NCI-H2227 (cell line): ENCODE measurements at regions not wholly inside any gene's neighbourhood (a gene's known extent, or its start where the extent isn't known, plus 50 kb on each side); places are given as distances from the start of the nearest gene placed in this dataset.

Source experiments
- DNase-seq: peaks from one replicate; lab custom pipeline; 2025; ENCODE audit not compliant: unreplicated experiment; lab: John Stamatoyannopoulos, UW

DNA sequence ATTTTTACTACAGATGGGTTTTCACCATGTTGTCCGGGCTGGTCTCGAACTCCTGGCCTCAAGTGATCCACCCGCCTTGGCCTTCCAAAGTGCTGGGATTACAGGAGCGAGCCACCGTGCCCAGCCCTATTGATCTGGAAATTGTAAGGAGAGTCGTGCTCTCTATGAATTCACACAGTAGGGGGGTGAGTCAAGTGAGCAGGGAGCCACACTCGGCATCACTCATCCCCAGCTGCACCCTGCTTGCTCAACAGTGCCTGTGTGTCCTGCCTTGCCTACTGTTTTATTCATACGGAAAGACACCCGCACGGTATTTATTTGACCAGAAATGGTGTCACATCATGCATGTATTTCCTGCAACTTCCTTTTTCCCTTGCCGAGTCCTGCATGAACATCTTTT is 157.2 kb upstream of the FOXF1 start:
- DNase-seq = no peak

DNA sequence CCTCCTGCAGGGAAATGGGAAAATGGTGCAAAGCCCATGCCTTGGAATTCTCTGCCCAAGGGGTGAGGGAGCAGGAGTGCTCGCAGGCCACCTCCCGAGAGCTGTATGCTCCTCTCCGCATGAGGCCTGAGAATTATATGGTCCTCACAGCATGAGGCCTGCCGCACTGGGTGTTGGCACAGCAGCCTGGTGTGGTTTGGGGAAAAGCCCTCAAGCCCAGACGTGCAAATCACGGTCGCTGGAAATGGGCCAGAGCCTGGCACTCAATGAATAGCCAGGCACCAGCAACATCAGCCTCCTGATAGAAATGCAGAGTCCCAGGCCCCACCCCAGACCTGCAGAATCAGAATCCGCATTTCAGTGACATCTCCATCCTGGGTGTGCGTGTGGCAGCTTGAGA is 156.4 kb upstream of the FOXF1 start:
- DNase-seq = no peak

DNA sequence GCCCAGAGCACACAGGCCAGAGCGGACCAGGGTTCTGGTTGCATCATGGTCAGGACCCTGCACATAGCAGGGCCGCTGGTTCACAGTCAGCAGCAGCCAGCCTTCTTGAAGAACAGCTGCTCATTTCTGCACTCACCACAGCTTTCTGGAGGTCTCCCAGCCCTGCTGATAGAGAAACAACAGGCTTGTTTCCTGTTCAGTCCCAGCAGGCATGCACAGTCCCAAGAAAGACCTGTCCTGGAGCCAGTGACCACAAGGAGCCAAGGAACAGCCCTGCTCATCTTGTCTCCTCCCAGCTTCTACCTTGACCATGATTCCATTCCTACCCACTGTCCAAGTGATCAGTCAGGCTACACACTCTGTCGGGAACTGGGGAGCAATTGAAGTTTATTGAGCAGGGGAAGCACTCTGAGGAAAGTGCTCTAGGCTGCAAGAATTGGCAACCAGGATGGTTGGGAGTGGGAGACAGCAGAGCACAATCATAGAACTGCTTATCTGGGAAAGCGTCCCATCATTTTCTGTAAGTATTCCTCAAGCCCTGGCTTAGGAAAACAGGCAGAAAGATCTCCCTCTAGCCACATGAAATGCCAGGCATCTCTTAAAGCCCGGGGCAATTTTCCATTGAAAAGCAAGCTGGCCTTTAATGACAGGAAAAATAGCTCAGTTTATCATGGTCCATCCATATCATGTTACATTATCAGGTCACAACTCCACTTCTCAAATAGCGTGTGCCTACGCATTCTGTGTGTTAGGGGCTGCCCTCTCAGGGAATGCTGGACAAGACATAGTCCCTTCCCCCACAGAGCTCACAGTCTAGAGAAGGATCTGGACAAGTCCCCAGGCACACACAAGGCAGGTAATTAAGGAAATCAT is 155.4 kb upstream of the FOXF1 start:
- no peak for DNase-seq

DNA sequence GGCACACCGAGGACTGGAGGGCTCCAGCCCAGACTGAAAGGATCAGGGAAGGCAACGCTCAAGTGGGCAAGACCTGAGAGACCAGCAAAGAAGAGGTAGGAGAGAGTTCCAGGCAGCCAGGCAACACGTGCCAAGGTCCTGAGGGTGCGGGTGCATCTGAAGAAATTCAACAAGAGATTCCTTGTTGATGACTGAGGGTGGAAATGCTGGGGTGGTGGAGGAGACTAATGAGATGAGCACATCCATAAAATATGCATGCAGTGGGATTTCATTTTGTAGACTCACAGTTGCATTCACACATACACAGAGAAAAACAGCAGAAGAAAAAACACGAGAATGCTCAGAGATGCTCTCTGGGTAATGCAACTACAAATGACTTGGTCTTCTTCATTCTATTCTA is 154.8 kb upstream of the FOXF1 start:
- DNase-seq = no peak

DNA sequence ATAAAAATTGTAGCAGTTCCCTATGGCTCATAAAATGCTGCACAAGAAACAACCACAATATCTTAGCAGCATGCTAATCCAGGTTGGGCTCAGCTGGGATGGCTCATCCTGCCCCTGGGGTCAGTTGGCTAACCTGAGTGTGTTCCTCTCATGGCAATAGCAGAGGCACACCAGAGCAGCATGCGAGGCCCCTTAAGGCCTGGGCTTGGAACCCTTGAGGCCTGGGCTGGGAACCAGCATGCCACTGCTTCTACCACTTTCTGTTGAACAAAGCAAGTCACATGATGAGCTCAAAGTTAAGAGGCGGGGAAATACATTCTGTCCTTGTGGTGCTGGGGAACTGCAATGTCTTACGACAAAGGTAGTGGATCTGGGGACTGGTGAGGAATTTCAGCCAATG is 154.4 kb upstream of the FOXF1 start:
- DNase-seq = no peak

DNA sequence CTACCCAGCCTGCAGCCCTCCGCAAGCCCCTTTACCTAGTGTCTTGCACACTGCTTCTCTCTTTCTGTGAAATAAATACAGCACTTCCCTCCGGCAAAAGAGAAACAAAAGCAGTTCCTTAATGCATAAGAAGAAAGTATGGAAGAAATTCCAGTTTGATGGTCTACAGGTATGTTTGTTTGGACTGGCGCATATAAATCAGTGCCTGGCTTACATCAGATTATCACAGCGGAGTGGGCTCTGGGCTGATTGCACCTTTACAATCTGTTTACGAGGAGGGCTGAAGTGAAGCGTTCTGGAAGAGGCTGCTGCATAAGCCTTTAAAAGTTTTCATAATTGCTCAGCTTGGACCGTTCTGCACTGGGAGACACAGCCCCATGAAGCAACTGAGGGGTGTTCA is 153.5 kb upstream of the FOXF1 start:
- no peak for DNase-seq

DNA sequence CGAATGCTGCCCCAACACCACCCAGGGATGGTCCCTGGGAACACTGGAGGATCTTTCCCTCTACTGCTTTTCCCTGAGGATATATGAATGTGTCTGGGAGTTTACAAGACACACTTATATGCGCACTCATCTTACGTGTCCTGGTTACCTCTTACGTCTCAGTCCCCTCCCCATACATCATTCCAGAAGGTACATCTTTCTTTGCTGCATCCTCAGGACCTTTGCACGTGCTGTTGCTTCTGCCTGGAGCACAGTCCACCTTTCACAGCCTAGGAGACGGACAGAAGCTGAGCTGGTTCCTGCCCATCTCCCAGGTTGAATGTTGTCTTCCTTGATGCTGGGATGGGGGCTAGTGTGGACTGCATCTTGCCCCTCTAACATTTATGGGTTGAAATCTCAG is 153.0 kb upstream of the FOXF1 start:
- DNase-seq = no peak

DNA sequence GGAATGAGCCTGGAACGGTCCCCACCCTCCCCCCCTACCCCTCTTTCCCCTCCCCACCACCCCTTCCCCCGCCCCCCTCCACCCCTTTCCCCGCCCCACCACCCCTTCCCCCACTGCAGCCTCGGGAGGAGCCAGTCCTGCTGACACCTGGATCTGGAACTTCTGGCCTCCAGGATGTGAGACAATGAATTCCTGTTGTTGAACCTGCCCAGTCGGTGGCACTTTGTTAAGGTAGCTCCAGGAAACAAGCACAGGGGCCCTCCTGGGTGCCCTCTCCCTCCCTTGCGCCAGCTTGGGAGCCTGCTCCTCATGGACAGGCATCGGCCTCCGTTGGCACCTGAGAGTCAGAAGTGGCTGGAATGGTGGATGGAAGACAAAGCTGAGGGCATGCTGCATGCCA is 152.4 kb upstream of the FOXF1 start:
- DNase-seq = no peak

DNA sequence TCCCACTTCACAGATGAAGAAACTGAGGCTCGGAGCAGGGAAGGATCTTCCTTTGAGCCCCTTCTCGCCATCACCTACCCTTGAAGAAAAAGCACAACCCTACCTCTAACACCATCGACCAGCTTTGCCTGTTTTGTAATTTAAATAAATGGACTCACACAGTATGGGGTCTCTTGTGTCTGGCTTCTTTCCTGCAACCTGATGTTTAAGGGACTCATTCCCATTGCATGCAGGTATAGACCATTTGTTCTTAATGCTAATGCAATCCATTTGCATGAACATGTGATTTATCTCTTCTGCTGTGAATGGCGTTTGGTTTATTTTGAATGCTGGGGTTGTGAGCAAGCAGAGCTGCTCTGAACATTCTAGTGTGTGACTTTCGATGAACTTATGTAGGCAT is 150.8 kb upstream of the FOXF1 start:
- no peak for DNase-seq

DNA sequence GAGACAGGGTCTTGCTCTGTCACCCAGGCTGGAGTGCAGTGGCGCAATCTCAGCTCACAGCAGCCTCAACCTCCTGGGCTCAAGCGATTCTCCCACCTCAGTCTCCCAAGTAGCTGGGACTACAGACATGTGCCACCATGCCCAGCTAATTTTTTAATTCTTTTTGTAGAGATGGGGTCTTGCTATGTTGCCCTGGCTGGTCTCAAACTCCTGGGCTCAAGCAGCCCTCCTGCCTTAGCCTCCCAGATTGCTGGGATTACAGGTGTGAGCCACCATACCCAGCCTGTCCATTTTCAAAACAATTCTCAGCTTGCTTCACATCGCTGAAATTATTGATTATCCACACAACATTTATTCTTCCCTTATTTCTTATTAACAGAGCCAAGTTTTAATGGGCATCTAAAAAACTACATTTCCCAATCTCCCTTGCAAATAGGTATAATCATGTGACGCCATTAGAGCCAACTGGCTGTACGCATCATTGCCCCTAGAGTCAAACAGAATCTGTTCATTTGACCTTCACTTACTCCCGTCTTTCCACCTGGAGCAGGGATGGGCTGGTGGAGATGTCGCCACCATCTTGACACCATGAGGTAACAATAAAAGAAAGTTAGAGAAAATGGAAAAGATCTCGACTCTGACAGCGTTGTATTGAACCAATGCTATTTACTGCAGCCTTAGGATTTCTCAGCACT is 148.0 kb upstream of the FOXF1 start:
- no peak for DNase-seq

DNA sequence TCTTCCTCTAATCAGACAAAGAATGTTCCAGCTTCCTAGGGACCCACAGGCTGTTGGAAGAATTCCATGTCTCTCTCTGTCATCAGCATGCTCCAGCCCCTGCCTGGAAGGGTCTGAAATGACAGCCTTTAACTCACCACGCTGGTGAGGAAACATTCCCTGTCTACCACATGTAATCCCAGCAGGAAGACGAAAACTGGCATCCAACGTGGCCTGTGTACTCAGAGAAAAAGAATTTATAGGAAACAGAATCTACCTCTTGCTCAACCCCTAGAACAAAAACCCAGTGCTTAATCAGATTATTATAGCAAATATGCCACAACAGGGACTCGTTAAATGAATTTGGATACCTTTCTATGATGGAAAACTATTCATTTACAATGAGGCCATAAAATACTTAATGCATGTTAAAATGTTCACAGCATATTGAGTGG is 147.3 kb upstream of the FOXF1 start:
- DNase-seq = no peak

DNA sequence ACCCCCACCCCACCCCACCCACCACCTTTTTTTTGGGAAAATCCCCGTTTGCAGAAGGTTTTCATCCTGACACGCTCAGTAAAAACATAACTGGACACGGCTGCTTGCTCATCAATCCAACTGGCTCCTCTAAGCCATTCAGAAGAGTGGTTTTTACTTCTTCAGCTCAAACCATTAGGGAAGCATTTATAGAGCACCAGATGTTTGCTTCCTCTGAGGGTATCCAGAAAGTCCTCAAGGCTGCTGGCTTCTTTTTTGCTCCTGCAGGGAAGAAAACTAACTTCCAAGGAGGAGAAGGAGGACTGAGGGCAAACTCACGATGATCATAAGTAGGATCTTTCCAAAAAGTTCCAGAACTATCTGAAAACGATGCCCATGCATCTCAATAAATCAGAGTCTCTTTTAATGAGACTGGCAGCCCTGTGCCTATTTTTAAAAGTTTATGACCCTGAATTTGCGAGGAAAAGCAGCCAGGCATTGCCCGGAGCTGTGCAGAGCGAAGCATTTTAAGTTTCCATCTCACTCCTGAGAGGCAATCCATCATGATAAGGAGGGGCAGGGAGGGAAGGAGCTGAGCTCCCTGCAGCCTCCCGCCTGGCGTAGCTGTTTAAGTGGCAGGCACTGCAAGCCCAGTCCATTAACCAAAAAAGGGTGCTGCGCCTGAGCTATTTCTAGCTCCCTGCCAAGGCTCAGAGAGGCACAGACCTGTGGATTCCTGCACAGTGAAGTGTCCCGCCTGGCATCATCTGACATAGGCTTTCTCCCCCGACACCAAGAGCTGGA is 146.3 kb upstream of the FOXF1 start:
- no peak for DNase-seq

DNA sequence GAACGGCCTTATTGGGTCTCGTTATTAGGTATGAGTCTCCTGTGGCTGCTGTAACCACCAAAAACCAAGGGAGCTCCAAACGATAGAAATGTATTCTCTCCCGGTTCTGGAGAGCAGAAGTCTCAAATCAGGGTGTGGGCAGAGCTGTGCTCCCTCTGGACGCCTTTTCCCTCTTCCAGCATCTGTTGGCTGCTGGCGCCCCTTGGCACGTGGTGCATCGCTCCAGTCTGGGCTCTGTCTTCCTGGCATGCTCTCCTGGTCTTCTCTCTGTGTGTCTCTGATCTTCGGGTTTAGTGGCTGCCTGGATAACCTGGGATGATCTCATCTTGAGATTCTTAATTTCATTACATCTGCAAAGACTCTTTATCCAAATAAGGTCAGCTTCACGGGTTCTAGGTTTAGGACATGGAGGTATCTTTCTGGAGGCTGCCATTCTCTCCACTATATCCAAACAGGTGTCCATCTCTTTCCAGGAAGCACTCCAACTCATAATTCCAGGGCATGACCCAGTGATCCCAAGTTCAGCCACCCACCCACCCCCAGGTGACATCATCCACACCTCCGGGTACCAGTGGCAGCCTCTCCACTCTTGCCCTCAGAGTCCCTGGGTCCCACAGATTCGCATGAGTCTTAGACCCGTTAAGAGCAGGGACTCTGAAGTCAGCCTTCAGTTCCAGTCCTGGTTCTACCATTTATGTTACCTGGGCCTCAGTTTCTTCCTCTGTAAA is 145.5 kb upstream of the FOXF1 start:
- DNase-seq = no peak

DNA sequence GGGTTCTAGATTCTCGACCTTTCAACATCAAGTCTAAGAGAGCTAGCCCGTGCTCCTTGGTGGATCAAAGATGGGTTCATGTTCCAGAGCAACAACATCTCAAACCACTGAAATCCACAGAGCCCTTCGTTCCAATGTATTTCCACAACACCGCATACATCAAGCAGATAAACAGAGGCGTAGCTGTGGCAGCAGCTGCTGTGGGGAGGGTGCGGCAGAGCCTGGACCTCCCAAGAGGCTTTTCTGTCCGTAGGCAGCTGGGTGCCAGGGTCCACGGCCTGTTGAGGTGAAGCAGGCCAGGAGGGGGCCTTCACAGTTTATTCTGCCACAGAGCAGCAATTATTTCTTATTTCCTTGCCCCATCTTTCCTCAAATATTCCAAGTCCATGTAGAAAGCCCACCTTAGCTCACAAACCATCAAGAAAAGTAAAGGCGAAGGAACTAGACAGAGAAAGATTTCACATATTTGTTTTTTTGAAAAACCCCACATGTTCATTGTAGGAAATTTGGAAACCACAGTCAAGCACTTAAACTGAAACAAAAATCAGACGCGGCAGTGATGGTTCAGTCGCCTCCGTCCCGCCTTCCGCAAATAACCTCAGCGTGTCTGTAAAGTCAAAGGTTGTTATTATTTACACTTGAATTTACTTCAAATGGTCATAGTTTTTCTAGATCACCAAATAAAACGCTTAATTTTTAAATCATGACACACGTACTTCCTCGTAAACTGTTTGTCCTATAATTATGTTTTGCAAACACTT is 144.6 kb upstream of the FOXF1 start:
- no peak for DNase-seq

DNA sequence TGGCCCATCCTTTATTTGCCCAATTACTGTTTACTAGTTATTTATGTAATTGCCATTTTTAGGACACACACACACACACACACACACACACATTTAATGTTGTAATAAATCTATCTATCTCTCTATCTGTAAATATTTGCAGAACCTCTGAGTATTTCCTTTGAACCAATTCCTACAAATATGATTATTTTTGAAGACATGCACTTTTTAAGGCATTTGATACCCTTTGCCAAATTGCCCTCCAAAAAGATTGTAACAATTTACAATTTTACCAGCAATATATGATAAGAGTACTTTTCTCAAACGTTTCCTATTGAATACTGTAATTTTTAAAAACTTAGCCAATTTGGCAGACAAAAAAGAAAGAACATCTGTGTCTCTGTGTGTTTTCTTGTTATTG is 143.8 kb upstream of the FOXF1 start:
- DNase-seq = no peak

DNA sequence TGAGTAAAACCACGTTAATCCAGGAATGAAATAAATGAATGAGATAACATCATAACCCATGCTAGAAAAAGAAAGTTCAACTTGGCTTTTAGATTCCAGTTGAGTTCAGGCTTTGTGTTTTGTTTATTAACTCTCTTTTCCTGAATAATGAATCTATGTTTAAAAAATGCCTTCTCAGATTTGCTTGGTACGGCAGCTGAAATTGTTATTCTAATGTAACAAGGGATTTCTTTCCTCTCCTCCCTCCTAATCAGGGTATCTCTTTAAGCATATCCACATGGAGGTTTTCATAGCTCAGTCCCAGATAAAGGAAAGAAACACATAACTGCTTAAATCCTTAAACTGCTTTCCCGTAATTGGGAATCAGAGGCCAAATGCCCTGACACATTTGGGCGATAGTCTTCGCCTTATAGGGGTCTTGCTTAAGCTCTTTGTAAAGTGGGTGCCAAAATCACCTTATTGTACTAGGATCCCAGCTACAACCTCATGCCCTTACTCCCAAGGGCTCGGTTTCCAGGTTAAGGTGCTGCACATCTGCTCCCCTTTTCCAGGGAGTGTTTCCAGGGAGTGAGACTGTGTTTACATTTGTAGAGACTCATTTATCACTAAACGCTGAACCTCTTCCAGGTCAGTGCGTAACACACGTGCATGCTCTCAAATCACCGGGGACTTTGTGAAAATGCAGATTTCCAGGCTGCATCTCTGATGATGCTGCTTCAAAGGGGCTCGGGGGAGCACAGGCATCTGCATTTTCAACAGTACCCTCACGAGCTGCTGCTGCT is 142.8 kb upstream of the FOXF1 start:
- DNase-seq = no peak

DNA sequence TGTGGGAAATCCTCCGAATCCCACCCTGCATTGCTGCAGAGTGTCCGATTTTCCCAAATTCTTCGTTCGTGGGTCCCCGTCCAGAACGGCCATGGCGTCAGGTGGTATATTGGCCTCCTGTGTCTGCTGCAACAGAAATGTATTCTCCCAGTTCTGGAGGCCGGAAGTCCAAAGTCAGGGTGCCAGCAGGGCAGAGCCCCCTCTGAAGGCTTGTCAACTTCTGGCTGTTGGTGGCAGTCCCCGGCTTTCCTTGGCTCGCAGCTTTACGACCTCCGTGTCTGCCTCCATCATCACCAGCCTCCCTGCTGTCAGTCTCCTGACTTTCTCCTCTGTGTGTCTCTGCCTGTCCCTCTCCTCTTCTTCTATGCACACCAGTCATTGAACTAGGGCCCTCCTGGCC is 142.1 kb upstream of the FOXF1 start:
- DNase-seq = no peak

DNA sequence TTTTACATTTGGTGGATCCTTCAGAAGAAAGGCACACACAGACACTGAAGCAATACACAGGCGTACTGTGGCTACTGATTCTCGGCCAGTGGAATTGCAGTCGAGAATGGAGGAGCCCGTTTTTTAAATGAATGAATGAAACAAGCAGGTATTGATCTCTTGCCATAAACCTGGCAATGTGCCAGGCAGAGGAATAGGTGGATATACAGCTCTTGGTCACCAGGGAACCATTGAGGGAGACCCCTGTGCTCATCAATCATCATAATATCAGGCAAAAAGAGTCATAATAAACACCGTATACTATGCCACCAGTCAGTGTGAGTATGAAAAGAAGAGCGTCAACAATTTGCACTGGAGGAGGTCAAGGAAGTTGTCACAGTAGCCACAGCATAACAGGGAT is 140.3 kb upstream of the FOXF1 start:
- no peak for DNase-seq

DNA sequence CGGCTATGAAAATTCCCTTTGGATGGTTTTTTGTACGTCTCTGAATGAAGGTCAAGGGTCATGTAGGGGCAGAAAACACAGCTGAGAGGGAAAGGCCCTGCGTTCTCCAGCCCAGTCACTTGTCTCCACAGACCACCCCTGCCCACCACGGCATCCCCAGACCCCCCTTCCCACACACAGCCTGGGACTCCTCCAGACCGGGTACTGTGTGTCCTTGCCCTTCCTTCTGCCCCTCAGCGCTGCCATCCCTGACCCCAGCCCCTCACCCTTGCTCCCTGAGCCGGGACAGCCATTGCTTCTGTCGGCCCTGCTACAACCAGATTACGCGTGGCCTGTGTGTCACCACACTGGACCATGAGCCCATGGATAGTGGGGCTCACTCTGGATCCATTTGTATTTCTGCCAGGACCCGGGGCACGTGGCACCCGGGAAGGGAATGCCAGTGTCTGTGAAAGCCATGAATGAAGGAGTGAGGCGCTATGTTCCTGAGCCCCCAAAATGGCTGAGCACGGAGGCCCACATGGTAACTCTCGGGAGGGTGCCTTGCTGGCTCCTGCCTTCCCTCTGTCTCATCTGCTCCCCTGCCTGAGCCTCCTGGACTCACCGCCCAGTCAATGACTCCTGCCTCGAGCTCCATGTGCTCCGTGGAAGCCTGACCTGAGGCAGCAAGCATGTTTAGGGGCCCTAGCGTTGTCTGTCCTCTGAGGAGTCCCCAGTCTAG is 139.1 kb upstream of the FOXF1 start:
- DNase-seq = no peak
